Lower leg skin (tissue), 3 donors: ENCODE measurements at regions not wholly inside any gene's neighbourhood (a gene's known extent, or its start where the extent isn't known, plus 50 kb on each side); places are given as distances from the start of the nearest gene placed in this dataset.

Experiments used
- CTCF ChIP-seq, 3 donors: fragments of 450-650 bp; IDR thresholded peaks; one replicate each; pipeline ENCODE4 v1.5.1; 2016; ENCODE audit warnings: antibody characterized with exemption in 3 of 3, mild to moderate bottlenecking in 3 of 3, moderate library complexity in 2 of 3
- POLR2A ChIP-seq, 2 donors: fragments of 450-650 bp; IDR thresholded peaks; one replicate each; pipeline ENCODE4 v1.6.1; 2016 to 2017; ENCODE audit warnings: antibody characterized with exemption in 2 of 2, mild to moderate bottlenecking in 1 of 2, moderate library complexity in 1 of 2

GRCh38 chr1:42008264-42008663 is 89.5 kb upstream of the HIVEP3 start:
- TF ChIP-seq CTCF (IDR thresholded peaks at IDR 0.05) (no peak), POLR2A (IDR thresholded peaks at IDR 0.05) (no peak)
